ENCODE measurements at regions not wholly inside any gene's neighbourhood (a gene's known extent, or its start where the extent isn't known, plus 50 kb on each side); places are given as distances from the start of the nearest gene placed in this dataset.

DNA sequence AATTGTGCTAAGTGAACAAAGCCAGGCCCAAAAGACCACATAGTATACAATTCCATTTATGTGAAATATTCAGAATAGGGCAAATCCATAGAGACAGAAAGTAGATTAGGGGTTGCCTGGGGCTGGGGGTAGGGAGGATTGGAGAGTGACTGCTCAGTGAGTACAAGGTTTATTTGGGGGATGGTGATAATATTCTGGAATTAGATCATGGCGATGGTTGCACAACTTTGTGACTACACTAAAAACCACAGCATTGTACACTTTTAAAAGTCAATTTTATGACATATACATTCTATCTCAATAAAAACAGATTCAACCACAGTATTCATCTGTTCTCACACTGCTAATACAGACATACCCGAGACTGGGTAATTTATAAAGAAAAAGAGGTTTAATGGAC lies 68.7 kb upstream of the MAP1LC3B2 start:
- 71 to 93% (median 82%) methylated on average over 2 of the region's 2 CpGs for WGBS, 3 donors
- H3K27ac ChIP-seq (ENCODE audit: low read depth, low read length) = no peak overlapping the region

- WGBS, 3 donors = 74 to 94% (median 88%) methylated on average over 8 of the region's 8 CpGs
Measured at GRCh38 chr12:116492703-116493324, 66.4 kb upstream of the MAP1LC3B2 start.

GRCh38 chr12:116495260-116495659 lies 63.9 kb upstream of the MAP1LC3B2 start:
- WGBS, 3 donors = 49 to 88% (median 59%) methylated on average over 2 of the region's 2 CpGs

More at GRCh38 chr12:116492703-116493324, 66.4 kb upstream of the MAP1LC3B2 start:
- no peak overlapping the region for H3K27ac ChIP-seq (ENCODE audit: low read depth, low read length)

DNA sequence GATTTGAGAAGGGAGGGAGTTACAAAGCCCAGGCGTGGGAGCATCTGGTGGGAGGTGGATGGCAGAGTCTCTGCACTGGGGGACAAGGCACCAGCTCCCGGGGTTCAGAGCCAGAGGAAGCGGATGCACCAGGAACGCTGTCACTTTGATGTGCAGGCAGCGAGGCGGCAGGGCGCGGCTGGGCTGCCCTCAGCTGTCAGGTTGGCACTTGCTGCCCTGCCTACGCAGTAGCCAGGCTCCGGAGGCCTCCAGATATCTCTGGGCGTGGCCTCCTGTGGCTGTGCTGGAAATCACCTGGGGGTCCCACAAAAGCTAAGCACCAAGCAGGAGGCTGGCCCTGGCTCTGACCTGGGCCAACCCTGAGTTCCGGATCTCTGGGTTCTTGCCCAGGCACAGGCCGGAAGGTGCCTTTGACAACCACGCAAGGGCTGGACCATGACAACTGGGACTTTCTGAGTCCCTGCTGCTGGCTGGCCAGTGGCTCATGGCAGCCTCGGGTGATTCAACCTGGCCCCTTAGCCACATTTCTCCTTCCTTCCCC lies 62.1 kb upstream of the MAP1LC3B2 start:
- H3K27ac ChIP-seq (ENCODE audit: low read depth, low read length) = no peak overlapping the region
- WGBS, 3 donors = 82 to 95% (median 85%) methylated on average over 15 of the region's 15 CpGs

More at GRCh38 chr12:116495260-116495659, 63.9 kb upstream of the MAP1LC3B2 start:
- H3K27ac ChIP-seq (ENCODE audit: low read depth, low read length) = no peak overlapping the region

- no peak overlapping the region for H3K27ac ChIP-seq (ENCODE audit: low read depth, low read length)
- WGBS, 3 donors = 43 to 62% (median 45%) methylated on average over 1 of the region's 1 CpG
Measured at GRCh38 chr12:116498471-116498870, 60.7 kb upstream of the MAP1LC3B2 start.

DNA sequence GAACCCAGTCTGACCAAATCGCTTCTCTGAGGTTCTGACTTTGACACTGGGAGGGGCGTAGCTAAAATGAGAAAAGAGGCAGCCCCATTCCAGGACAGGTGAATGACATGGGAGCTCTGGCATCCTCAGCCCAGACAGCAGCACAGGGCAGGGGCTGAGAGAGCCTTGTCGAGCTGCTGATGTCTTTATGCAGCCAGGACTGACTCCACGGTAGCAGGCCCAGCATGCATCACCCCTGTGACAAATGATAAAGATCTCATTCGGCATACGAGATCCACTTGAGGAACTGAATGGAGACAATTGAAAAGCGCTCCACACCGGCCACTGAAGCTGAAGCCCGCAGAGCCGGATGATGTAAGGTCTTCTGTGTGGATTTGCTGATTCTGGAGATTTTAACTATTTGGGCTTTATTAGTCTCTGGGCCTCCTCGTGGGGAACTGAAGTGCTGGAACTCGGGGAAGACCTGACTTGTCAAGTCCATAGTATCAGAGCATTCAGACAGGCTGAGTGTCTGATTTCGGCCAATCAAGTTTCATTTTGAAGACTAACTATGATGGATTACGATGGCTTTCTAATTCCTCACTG lies 56.9 kb upstream of the MAP1LC3B2 start:
- H3K27ac ChIP-seq (ENCODE audit: low read depth, low read length) = no peak overlapping the region

GRCh38 chr12:116502989-116503496 lies 56.1 kb upstream of the MAP1LC3B2 start:
- H3K27ac ChIP-seq (ENCODE audit: low read depth, low read length) = no peak overlapping the region

More for the DNA sequence above, 56.9 kb upstream of the MAP1LC3B2 start:
- 73 to 79% (median 77%) methylated on average over 14 of the region's 14 CpGs for WGBS, 3 donors

DNA sequence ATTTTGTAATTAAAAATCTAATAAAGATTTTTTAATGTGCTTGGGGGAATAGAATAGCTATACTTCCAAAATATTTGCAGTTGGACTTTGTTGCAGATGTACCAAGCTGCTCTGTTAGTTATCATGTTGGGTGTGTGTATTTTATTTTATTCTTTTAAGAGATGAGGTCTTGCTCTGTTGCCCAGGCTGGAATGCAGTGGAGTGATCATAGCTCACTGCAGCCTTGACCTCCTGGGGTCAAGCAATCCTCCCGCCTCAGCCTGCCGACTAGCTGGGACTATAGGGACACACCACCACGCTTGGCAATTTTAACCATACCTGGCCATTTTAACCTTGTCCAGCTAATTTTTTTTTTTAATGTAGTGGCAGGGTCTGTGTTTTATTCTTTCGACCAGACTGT lies 54.7 kb upstream of the MAP1LC3B2 start:
- 72 to 85% (median 83%) methylated on average over 4 of the region's 4 CpGs for WGBS, 3 donors
- H3K27ac ChIP-seq (ENCODE audit: low read depth, low read length) = no peak overlapping the region

More at GRCh38 chr12:116502989-116503496, 56.1 kb upstream of the MAP1LC3B2 start:
- WGBS, 3 donors = 74 to 92% (median 88%) methylated on average over 9 of the region's 9 CpGs

- H3K27ac ChIP-seq (ENCODE audit: low read depth, low read length) = no peak overlapping the region
- WGBS, 3 donors = 40 to 79% (median 72%) methylated on average over 6 of the region's 6 CpGs
Measured at GRCh38 chr12:116506697-116507064, 52.5 kb upstream of the MAP1LC3B2 start.

DNA sequence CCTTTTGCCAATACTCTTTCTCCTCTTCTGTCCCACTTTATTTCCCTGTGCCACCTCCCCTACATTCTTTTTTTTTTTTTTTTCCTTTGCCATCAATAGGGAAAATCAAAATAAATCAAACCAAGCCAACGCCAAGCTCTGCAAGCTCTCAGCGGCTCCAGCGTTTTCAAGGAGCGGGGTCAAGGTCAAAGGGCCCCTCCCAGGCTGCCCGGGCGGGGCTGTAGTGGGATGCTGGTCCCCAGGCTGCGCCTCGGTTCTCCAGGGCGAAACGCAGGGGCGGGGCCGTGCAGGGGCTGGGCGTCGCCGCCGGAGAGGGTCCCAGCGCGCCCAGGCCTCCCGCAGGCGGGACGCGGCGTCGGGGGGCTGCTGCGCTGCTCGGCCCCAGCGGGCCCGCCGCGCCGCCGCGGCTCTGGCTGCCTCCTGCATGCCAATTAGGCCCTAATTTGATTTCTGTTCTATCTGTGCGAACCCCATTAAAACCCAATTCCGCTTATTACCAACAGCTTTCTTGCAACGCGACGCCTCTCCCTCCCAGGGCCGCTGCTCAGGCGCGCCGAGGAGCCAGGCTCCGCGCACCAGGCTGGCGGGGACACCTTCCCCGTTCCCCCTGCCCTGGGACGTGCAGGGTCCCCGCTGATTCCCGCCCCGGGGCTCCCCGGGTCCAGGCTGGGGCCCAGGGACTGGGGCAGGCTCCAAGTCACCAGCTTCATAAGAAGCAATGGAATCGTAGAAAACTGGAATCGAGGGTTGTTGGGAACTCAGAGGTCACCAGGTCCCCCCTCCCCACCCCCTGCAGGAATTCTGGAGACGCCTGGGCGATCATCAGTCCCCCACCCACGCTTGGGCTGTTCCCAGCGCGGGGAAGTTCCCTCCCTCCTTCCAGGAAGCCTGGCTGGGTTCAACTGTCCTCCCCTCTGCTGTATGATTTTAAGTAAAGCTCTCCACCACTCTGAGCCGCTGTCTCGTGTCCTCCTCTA lies 50.7 kb upstream of the MAP1LC3B2 start:
- WGBS, 3 donors = 2 to 12% (median 3%) methylated on average over 58 to 60 of the region's 60 CpGs
- H3K27ac ChIP-seq (ENCODE audit: low read depth, low read length) = no peak overlapping the region
